ENCODE measurements at regions not wholly inside any gene's neighbourhood (a gene's known extent, or its start where the extent isn't known, plus 50 kb on each side); places are given as distances from the start of the nearest gene placed in this dataset.

GRCh38 chr14:37972941-37973887, 234.5 kb upstream of the SSTR1 start:
- TF ChIP-seq CTCF (IDR thresholded peaks at IDR 0.05) = no peak
- TF ChIP-seq POLR2A (IDR thresholded peaks at IDR 0.05) = no peak
